Tibial nerve (tissue), 4 donors: ENCODE measurements at regions not wholly inside any gene's neighbourhood (a gene's known extent, or its start where the extent isn't known, plus 50 kb on each side); places are given as distances from the start of the nearest gene placed in this dataset.

ENCODE experiments used
- DNase-seq, 2 donors: peaks; one replicate each; pipeline ENCODE4 v3.0.0-alpha.2; 2019; ENCODE audit warnings: low spot score in 2 of 2
- H3K27ac ChIP-seq, 4 donors: fragments of 200-600 bp; sonication (generic) in 3 of 4; one replicate each; pipeline ENCODE4 v1.5.1; 2017 to 2019; ENCODE audit warnings: mild to moderate bottlenecking in 1 of 4
- H3K27me3 ChIP-seq, 2 donors: fragments of 200-600 bp; sonication (generic) in 1 of 2; one replicate each; pipeline versions ENCODE4 v1.5.1 to v1.6.0; 2017 to 2019
- H3K36me3 ChIP-seq, 3 donors: fragments of 200-600 bp; sonication (generic); one replicate each; pipeline ENCODE4 v1.5.1; 2018 to 2019
- H3K4me1 ChIP-seq, 4 donors: fragments of 200-600 bp; sonication (generic) in 3 of 4; one replicate each; pipeline ENCODE4 v1.5.1; 2017 to 2019
- H3K4me3 ChIP-seq, 4 donors: fragments of 200-600 bp; sonication (generic) in 3 of 4; one replicate each; pipeline ENCODE4 v1.5.1; 2017 to 2019; ENCODE audit warnings: mild to moderate bottlenecking in 1 of 4, moderate library complexity in 1 of 4
- H3K9me3 ChIP-seq, 4 donors: fragments of 200-600 bp; sonication (generic) in 3 of 4; one replicate each; pipeline ENCODE4 v1.5.1; 2017 to 2019
- EP300 ChIP-seq, 2 donors: sonication (generic); formaldehyde crosslinking; IDR thresholded peaks; one replicate each; pipeline ENCODE4 v1.6.1; 2017; ENCODE audit warnings: antibody characterized with exemption in 2 of 2, mild to moderate bottlenecking in 1 of 2
- POLR2A ChIP-seq, 2 donors: fragments of 450-650 bp; IDR thresholded peaks; one replicate each; pipeline ENCODE4 v1.6.1; 2017; ENCODE audit warnings: antibody characterized with exemption in 2 of 2, mild to moderate bottlenecking in 2 of 2, moderate library complexity in 2 of 2
- WGBS, 2 donors: methylation state at CpG; one replicate each; pipeline ENCODE4 v1.1.5; 2018; 5-methylcytosine and 5-hydroxymethylcytosine counted together
- TF ChIP-seq, protein P1 (sequence below), 5 experiments: fragments of 200-600 bp in 3 of 5; fragments of 450-650 bp in 2 of 5; sonication (generic) in 3 of 5; IDR thresholded peaks; one replicate each; pipeline ENCODE4 v1.5.1; 2016 to 2019; ENCODE audit warnings: antibody characterized with exemption in 5 of 5, mild to moderate bottlenecking in 3 of 5, moderate library complexity in 2 of 5

DNA sequence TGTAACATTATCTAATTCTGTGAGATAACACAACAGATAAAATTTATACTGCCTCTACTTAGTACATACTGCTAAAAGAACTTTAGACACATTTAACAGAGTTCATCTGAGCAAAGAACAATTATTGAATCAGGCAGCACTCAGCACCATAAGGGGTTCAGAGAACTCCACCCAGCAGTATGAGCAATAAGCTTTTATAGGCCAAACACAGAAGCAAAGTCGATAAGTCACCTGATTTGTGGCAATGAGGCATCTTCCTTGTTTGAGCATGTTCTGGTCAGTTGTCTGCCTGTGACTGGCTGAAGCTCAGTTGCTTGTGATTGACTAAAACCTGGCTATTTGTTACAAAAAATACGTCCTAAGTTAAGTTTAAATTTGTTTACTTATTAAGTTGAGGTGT is 746.1 kb upstream of the DDX18 start:
- 53 to 65% methylated on average over 2 of the region's 2 CpGs for WGBS, 2 donors
- Histone ChIP-seq H3K36me3 (no peaks in the 10 kb centered on the region), H3K27me3 (no peaks in the 10 kb centered on the region), H3K27ac (no peak overlapping the region), H3K4me3 (no peak overlapping the region), H3K9me3 (peaks cover 0 to 17% (median 0%) of the 10 kb centered on the region in 4 donors), H3K4me1 (no peaks in the 10 kb centered on the region)
- TF ChIP-seq POLR2A (IDR thresholded peaks at IDR 0.05): no peak
- TF ChIP-seq, protein P1, sequence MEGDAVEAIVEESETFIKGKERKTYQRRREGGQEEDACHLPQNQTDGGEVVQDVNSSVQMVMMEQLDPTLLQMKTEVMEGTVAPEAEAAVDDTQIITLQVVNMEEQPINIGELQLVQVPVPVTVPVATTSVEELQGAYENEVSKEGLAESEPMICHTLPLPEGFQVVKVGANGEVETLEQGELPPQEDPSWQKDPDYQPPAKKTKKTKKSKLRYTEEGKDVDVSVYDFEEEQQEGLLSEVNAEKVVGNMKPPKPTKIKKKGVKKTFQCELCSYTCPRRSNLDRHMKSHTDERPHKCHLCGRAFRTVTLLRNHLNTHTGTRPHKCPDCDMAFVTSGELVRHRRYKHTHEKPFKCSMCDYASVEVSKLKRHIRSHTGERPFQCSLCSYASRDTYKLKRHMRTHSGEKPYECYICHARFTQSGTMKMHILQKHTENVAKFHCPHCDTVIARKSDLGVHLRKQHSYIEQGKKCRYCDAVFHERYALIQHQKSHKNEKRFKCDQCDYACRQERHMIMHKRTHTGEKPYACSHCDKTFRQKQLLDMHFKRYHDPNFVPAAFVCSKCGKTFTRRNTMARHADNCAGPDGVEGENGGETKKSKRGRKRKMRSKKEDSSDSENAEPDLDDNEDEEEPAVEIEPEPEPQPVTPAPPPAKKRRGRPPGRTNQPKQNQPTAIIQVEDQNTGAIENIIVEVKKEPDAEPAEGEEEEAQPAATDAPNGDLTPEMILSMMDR (IDR thresholded peaks at IDR 0.05): no peak
- TF ChIP-seq EP300 (IDR thresholded peaks at IDR 0.05): no peak
- no peak for DNase-seq

DNA sequence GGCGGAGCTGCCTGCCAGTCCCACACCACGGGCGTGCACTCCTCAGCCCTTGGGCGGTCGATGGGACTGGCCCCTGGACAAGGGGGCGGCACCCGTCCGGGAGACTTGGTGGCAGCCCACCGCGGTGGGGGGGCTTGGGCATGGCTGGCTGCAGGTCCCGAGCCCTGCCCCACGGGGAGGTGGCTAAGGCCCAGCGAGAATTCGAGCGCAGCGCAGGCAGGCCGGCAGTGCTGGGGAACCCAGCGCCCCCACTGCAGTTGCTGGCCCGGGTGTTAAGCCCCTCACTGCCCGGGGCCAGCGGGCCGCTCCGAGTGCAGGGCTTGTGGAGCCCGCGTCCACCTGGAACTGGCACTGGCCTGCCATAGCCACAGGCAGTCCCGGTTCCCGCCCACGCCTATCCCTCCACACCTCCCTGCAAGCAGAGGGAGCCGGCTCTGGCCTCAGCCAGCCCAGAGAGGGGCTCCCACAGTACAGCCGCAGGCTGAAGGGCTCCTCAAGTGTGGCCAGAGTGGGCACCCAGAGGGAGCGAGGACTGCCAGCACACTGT is 742.9 kb upstream of the DDX18 start:
- 95 to 99% methylated on average over 12 to 30 of the region's 31 CpGs for WGBS, 2 donors
- TF ChIP-seq, protein P1 (IDR thresholded peaks at IDR 0.05): no peak
- TF ChIP-seq POLR2A (IDR thresholded peaks at IDR 0.05) (no peak), EP300 (IDR thresholded peaks at IDR 0.05) (no peak)
- Histone ChIP-seq H3K4me3 (no peak overlapping the region), H3K36me3 (no peaks in the 10 kb centered on the region), H3K9me3 (peaks cover 0 to 17% (median 0%) of the 10 kb centered on the region in 4 donors), H3K27ac (no peak overlapping the region), H3K4me1 (no peaks in the 10 kb centered on the region), H3K27me3 (no peaks in the 10 kb centered on the region)
- DNase-seq: no peak

DNA sequence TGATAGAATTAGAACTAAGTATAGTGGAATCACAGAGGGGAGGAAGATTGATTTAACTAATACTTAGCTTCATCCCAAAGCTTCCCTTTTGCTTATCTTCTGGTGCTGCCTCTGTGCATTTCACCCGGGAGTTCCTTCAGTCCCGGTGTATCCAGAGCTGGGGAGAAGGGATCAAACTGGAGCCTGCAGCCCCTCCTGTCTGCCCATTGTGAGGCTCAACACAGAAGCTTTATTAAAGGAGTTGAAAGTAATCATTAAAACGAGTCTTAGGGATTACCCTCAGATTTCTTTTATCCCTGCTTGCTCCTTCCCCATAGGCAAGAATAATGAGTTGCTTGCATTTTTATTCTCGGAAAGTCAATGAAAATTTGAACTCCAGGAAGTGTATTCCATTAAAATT is 739.7 kb upstream of the DDX18 start:
- no peak for DNase-seq
- Histone ChIP-seq H3K4me1 (no peaks in the 10 kb centered on the region), H3K27ac (no peak overlapping the region), H3K36me3 (no peaks in the 10 kb centered on the region), H3K27me3 (no peaks in the 10 kb centered on the region), H3K4me3 (no peak overlapping the region), H3K9me3 (peaks cover 0 to 17% (median 0%) of the 10 kb centered on the region in 4 donors)
- whole genome bisulfite sequencing, 2 donors: 57% methylated on average over 4 of the region's 4 CpGs
- TF ChIP-seq EP300 (IDR thresholded peaks at IDR 0.05) (no peak), POLR2A (IDR thresholded peaks at IDR 0.05) (no peak)
- TF ChIP-seq, protein P1 (IDR thresholded peaks at IDR 0.05): no peak

DNA sequence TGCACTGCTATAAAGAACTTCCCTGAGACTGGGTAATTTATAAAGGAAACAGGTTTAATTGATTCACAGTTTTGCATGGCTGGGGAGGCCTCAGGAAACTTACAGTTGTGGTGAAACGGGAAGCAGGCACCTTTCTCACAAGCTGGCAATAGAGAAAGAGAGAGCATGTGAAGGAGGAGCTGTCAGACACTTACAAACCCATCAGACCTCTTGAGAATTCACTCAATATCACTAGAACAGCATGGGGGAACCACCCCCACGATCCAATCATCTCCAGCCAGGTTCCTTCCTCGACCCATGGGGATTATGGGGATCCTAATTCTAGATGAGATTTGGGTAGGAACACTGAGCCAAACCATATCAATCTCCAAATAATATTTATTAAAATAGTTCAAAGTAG is 729.2 kb upstream of the DDX18 start:
- H3K4me1 ChIP-seq: no peaks in the 10 kb centered on the region
- no peak for DNase-seq
- TF ChIP-seq EP300 (IDR thresholded peaks at IDR 0.05): no peak
- TF ChIP-seq POLR2A (IDR thresholded peaks at IDR 0.05): no peak
- no peak overlapping the region for H3K4me3 ChIP-seq
- H3K9me3 ChIP-seq: no peaks in the 10 kb centered on the region
- no peaks in the 10 kb centered on the region for H3K36me3 ChIP-seq
- 41 to 61% methylated on average over 3 of the region's 3 CpGs for WGBS, 2 donors
- no peaks in the 10 kb centered on the region for H3K27me3 ChIP-seq
- no peak overlapping the region for H3K27ac ChIP-seq

DNA sequence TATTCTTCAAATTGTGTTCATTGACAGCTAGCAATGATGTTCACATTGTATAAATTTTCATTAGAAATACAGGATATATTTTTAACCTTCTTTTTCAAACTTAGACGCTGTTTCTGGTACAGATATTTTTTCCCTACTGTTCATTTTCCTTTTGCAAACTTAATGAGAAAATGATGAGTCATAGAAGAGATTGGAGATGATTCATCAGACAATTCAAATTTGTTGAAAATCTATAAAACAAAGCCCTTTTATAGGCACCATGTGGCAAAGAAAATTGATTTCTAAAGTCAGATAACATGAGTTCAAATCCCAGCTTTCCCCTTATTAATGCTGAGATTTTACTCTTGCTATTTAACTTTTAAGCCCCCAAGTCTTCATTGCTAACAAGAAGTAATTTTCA is 728.8 kb upstream of the DDX18 start:
- Histone ChIP-seq H3K27ac (no peak overlapping the region), H3K27me3 (no peaks in the 10 kb centered on the region), H3K9me3 (no peaks in the 10 kb centered on the region), H3K4me1 (no peaks in the 10 kb centered on the region), H3K4me3 (no peak overlapping the region), H3K36me3 (no peaks in the 10 kb centered on the region)
- TF ChIP-seq, protein P1 (IDR thresholded peaks at IDR 0.05): no peak
- TF ChIP-seq EP300 (IDR thresholded peaks at IDR 0.05): no peak
- TF ChIP-seq POLR2A (IDR thresholded peaks at IDR 0.05): no peak
- DNase-seq: no peak
- WGBS, 2 donors: 58 to 59% methylated on average over 1 of the region's 1 CpG
